ENCODE measurements at regions not wholly inside any gene's neighbourhood (a gene's known extent, or its start where the extent isn't known, plus 50 kb on each side); places are given as distances from the start of the nearest gene placed in this dataset.
"Not testable (repeated sequence)": the region's sequence is repeated elsewhere in the genome, so short reads cannot be mapped to it uniquely, and the experiment has no call there.

- not testable (repeated sequence) for TF ChIP-seq EZH2, CTCF, EZH2phosphoT487 (IDR thresholded peaks at IDR 0.05)
Measured at GRCh38 chr9:43118088-43118865, 934.8 kb downstream of the SPATA31A6 start.
